H9 (cell line): ENCODE measurements at regions not wholly inside any gene's neighbourhood (a gene's known extent, or its start where the extent isn't known, plus 50 kb on each side); places are given as distances from the start of the nearest gene placed in this dataset.

Source experiments
- DNase-seq: peaks from one replicate; pipeline ENCODE4 v3.0.0-alpha.2; 2017
- H2AFZ ChIP-seq: one replicate; pipeline ENCODE4 v1.6.1; 2013; ENCODE audit warnings: mild to moderate bottlenecking, low read length, control low read depth, moderate library complexity
- H2AK5ac ChIP-seq: 2 replicates; pipeline ENCODE4 v1.6.1; 2013; ENCODE audit warnings: low read length, control low read depth, mixed read lengths; ENCODE audit not compliant: insufficient read length
- H2BK120ac ChIP-seq: one replicate; pipeline ENCODE4 v1.6.1; 2013; ENCODE audit warnings: low read depth, mild to moderate bottlenecking, low read length, control low read depth, inconsistent platforms; ENCODE audit not compliant: poor library complexity, severe bottlenecking
- H2BK12ac ChIP-seq: 2 replicates; pipeline ENCODE4 v1.6.1; 2013; ENCODE audit warnings: low read length, control low read depth, mixed read lengths, low read depth; ENCODE audit not compliant: insufficient read length
- H2BK15ac ChIP-seq: 2 replicates; pipeline ENCODE4 v1.6.1; 2013; ENCODE audit warnings: low read depth, low read length, control low read depth
- H2BK20ac ChIP-seq: one replicate; pipeline ENCODE4 v1.6.1; 2013; ENCODE audit warnings: low read depth, mild to moderate bottlenecking, low read length, control low read depth, inconsistent platforms; ENCODE audit not compliant: poor library complexity, severe bottlenecking
- H2BK5ac ChIP-seq: 2 replicates; pipeline ENCODE4 v1.6.1; 2013; ENCODE audit warnings: low read length, control low read depth, mixed read lengths; ENCODE audit not compliant: insufficient read length
- H3K14ac ChIP-seq: 2 replicates; pipeline ENCODE4 v1.6.1; 2013; ENCODE audit warnings: low read length, control low read depth; ENCODE audit not compliant: insufficient read depth
- H3K18ac ChIP-seq: 2 replicates; pipeline ENCODE4 v1.6.1; 2013; ENCODE audit warnings: low read depth, mild to moderate bottlenecking, mixed read lengths, low read length, control low read depth; ENCODE audit not compliant: insufficient read length
- H3K23ac ChIP-seq: 2 replicates; pipeline ENCODE4 v1.6.1; 2013; ENCODE audit warnings: low read length, control low read depth, mixed read lengths, low read depth; ENCODE audit not compliant: insufficient read length
- H3K23me2 ChIP-seq: 2 replicates; pipeline ENCODE4 v1.6.1; 2013; ENCODE audit warnings: low read depth, mild to moderate bottlenecking, mixed read lengths, low read length, control low read depth; ENCODE audit not compliant: insufficient read length, poor library complexity, severe bottlenecking
- H3K27ac ChIP-seq: 2 replicates; pipeline ENCODE4 v1.5.1; 2013; ENCODE audit warnings: low read length, control low read depth, mixed read lengths, low read depth; ENCODE audit not compliant: insufficient read length
- H3K27me3 ChIP-seq: 2 replicates; pipeline ENCODE4 v1.6.1; 2013; ENCODE audit warnings: low read length, control low read depth, inconsistent platforms; ENCODE audit not compliant: insufficient read depth
- H3K4ac ChIP-seq: 2 replicates; pipeline ENCODE4 v1.6.1; 2013; ENCODE audit warnings: low read depth, mild to moderate bottlenecking, control low read depth, inconsistent platforms, low read length, moderate library complexity
- H3K4me1 ChIP-seq: 2 replicates; pipeline ENCODE4 v1.6.1; 2013; ENCODE audit warnings: low read length, control low read depth, inconsistent platforms; ENCODE audit not compliant: insufficient read depth
- H3K4me2 ChIP-seq: 2 replicates; pipeline ENCODE4 v1.6.1; 2013; ENCODE audit warnings: low read length, control low read depth, mixed read lengths; ENCODE audit not compliant: insufficient read length, insufficient read depth
- H3K56ac ChIP-seq: 2 replicates; pipeline ENCODE4 v1.6.1; 2013; ENCODE audit warnings: low read depth, mild to moderate bottlenecking, mixed read lengths, low read length, control low read depth; ENCODE audit not compliant: insufficient read length
- H3K79me1 ChIP-seq: 2 replicates; pipeline ENCODE4 v1.6.1; 2013; ENCODE audit warnings: low read depth, mild to moderate bottlenecking, moderate library complexity, low read length, control low read depth, inconsistent platforms; ENCODE audit not compliant: insufficient read depth, poor library complexity, severe bottlenecking
- H3K79me2 ChIP-seq: 2 replicates; pipeline ENCODE4 v1.6.1; 2013; ENCODE audit warnings: low read length, control low read depth, inconsistent platforms; ENCODE audit not compliant: insufficient read depth
- H3K9ac ChIP-seq: 2 replicates; pipeline ENCODE4 v1.6.1; 2013; ENCODE audit warnings: low read length, control low read depth, mixed read lengths; ENCODE audit not compliant: insufficient read length; ENCODE audit errors: extremely low read depth
- H3K9me3 ChIP-seq: one replicate; pipeline ENCODE4 v1.6.1; 2013; ENCODE audit warnings: low read depth, low read length, inconsistent platforms; ENCODE audit not compliant: control insufficient read depth
- H3T11ph ChIP-seq: one replicate; pipeline ENCODE4 v1.6.1; 2013; ENCODE audit warnings: mild to moderate bottlenecking, low read length, control low read depth, inconsistent platforms
- H4K20me1 ChIP-seq: one replicate; pipeline ENCODE4 v1.6.1; 2013; ENCODE audit not compliant: control insufficient read depth, insufficient read length, insufficient read depth
- H4K5ac ChIP-seq: 2 replicates; pipeline ENCODE4 v1.6.1; 2013; ENCODE audit warnings: low read depth, mild to moderate bottlenecking, mixed read lengths, low read length, control low read depth; ENCODE audit not compliant: insufficient read length
- H4K8ac ChIP-seq: replicated peaks from 2 replicates; pipeline ENCODE4 v1.6.1; 2013; ENCODE audit warnings: low read length, control low read depth, mixed read lengths, low read depth; ENCODE audit not compliant: insufficient read length
- H4K91ac ChIP-seq: 2 replicates; pipeline ENCODE4 v1.6.1; 2013; ENCODE audit warnings: low read depth, mild to moderate bottlenecking, moderate library complexity, mixed read lengths, low read length, control low read depth; ENCODE audit not compliant: insufficient read length
- H3K27ac Mint-ChIP-seq, 3 experiments: 2 replicates in 2 of 3; 3 replicates in 1 of 3; pipeline ENCODE4 v1.8.0; 2020 to 2021; ENCODE audit warnings: mixed read lengths in 3 of 3, mild to moderate bottlenecking in 1 of 3, moderate library complexity in 1 of 3
- H3K27me3 Mint-ChIP-seq: 2 replicates; pipeline ENCODE4 v1.8.0; 2021; ENCODE audit warnings: low read depth, mild to moderate bottlenecking, moderate library complexity, mixed read lengths
- H3K36me3 Mint-ChIP-seq, 3 experiments: 2 replicates in 2 of 3; 3 replicates in 1 of 3; pipeline ENCODE4 v1.8.0; 2020 to 2021; ENCODE audit warnings: low read depth in 3 of 3, mixed read lengths in 3 of 3; ENCODE audit not compliant: insufficient read depth in 1 of 3
- H3K4me1 Mint-ChIP-seq, 2 experiments: 2 replicates each; pipeline ENCODE4 v1.8.0; 2020; ENCODE audit warnings: mixed read lengths in 2 of 2
- H3K4me3 Mint-ChIP-seq, 2 experiments: 2 replicates in 1 of 2; 3 replicates in 1 of 2; pipeline ENCODE4 v1.8.0; 2020 to 2021; ENCODE audit warnings: mild to moderate bottlenecking in 2 of 2, mixed read lengths in 2 of 2, moderate library complexity in 1 of 2
- H3K9me3 Mint-ChIP-seq, 2 experiments: 2 replicates in 1 of 2; 3 replicates in 1 of 2; pipeline ENCODE4 v1.8.0; 2020; ENCODE audit warnings: mild to moderate bottlenecking in 2 of 2, mixed read lengths in 2 of 2, moderate library complexity in 1 of 2
- CTCF ChIP-seq: fragments of 200-600 bp; sonication (generic); conservative IDR thresholded peaks from 3 replicates; pipeline ENCODE4 v1.8.0; 2021; ENCODE audit warnings: antibody characterized with exemption, mild to moderate bottlenecking
- WGBS: extraction: QIAGEN DNeasy Blood & Tissue Kit; methylation state at CpG from one replicate; pipeline ENCODE4 v1.1.7; 2013; ENCODE audit warnings: missing lambda C conversion rate, low lambda C conversion rate, mixed read lengths; ENCODE audit not compliant: insufficient read length; ENCODE audit errors: extremely low coverage; 5-methylcytosine and 5-hydroxymethylcytosine counted together

- no peak overlapping the region for H3K4ac ChIP-seq
- no peaks in the 10 kb centered on the region for H4K20me1 ChIP-seq
- H3K27me3 Mint-ChIP-seq, result no peaks in the 10 kb centered on the region
- no peak overlapping the region for H3K23ac ChIP-seq
- H3K56ac ChIP-seq, result no peak overlapping the region
- H2BK12ac ChIP-seq, result no peak overlapping the region
- H3K4me2 ChIP-seq, result no peak overlapping the region
- H3K9ac ChIP-seq, result no peak overlapping the region
- no peak overlapping the region for H2AK5ac ChIP-seq
- H3K27me3 ChIP-seq, result no peaks in the 10 kb centered on the region
- no peak overlapping the region for H2BK5ac ChIP-seq
- no peaks in the 10 kb centered on the region for H3K79me2 ChIP-seq
- no peak overlapping the region; a peak in 1 of 7 replicates for H3K27ac Mint-ChIP-seq
- H2BK120ac ChIP-seq, result no peak overlapping the region
- no peak overlapping the region for H4K8ac ChIP-seq
- H3K14ac ChIP-seq, result no peak overlapping the region
- H2AFZ ChIP-seq, result no peak overlapping the region
- H2BK20ac ChIP-seq, result no peak overlapping the region
- H3K9me3 Mint-ChIP-seq, result no peaks in the 10 kb centered on the region
- no peak overlapping the region for H3T11ph ChIP-seq
- H3K18ac ChIP-seq, result no peak overlapping the region
- no peaks in the 10 kb centered on the region for H3K9me3 ChIP-seq
- DNase-seq, result no peak
- H3K4me3 Mint-ChIP-seq, result no peak overlapping the region
- no peaks in the 10 kb centered on the region for H3K79me1 ChIP-seq
- H4K5ac ChIP-seq, result no peak overlapping the region
- H4K91ac ChIP-seq, result no peak overlapping the region
- TF ChIP-seq CTCF, result no peak
- H3K27ac ChIP-seq, result no peak overlapping the region
- no peak overlapping the region for H2BK15ac ChIP-seq
- no peaks in the 10 kb centered on the region for H3K23me2 ChIP-seq
- H3K4me1 Mint-ChIP-seq, result peaks cover 9 to 12% of the 10 kb centered on the region in 2 experiments
- no CpG with 5 or more reads among the region's 2 CpGs for WGBS
- H3K36me3 Mint-ChIP-seq, result peaks cover 4 to 9% (median 6%) of the 10 kb centered on the region in 3 experiments
- H3K4me1 ChIP-seq, result no peaks in the 10 kb centered on the region; the same call in 1 of the 2 replicates
Measured at GRCh38 chr4:4658052-4658451, 116.2 kb upstream of the STX18 start.
